GM19328 (cell line): ENCODE measurements at regions not wholly inside any gene's neighbourhood (a gene's known extent, or its start where the extent isn't known, plus 50 kb on each side); places are given as distances from the start of the nearest gene placed in this dataset.

ENCODE experiments used
- ATAC-seq: cut with Tn5 transposase; IDR thresholded peaks from one replicate; pipeline ENCODE4 v1.9.1; 2021; ENCODE audit warnings: mild to moderate bottlenecking, moderate library complexity; ENCODE audit not compliant: unreplicated experiment

DNA sequence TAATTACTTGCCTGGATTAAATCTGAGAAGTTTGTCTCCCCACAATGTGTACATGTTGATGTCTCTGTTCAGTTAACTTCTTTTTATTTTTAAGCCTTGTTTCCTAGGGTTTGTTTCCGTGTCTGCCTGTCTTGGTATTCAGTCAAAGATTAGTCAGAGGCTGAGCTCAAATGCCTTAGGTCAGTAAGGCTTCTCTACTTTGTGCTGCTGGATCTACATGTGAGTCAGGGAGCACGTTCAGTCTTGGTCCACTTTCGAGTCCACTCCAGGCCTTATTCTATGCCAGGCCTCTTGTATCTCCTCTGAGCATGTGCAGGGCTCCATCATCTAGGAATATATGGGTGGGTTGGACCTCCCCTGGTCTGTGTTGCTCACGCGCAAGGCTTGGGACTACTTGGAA is 93.3 kb upstream of the FZD8 start:
- no peak for ATAC-seq

DNA sequence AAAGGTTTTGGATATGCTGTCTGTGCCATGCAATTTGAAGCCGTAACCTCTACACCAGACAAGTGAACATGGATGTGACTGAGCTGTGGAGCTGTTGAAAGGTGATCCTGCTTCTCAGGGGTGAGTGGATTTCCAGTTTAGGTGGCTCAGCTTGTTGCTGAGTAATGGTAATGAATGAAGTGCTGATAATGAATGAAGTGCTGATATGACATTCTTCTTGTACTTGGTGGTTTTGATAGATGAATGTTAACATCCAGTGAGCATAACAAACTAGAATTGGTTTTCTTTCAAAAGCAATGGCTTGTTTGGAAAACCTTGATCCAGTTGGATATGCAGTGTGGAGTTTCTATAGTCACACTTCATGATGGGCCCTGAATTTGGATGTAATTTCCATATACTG is 89.7 kb upstream of the FZD8 start:
- ATAC-seq, result no peak

DNA sequence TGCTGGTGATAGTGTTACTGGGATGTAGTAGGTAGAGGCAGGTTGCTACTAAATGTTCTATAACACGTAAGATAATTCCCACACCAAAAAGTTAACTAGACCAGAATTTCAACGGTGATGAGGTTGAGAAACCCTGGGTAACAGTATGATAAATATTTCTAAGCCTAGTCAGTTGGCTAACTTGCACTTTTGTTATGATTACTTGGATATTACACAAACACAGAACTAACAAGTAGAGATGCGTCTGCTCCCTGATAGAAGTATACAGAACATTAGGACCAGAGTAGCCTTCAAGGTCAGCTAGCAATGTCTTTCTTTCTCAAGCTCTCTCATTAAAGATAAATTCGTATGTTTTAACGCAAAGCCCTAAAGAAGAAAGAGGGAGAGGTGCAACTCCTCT is 86.2 kb upstream of the FZD8 start:
- no peak for ATAC-seq

DNA sequence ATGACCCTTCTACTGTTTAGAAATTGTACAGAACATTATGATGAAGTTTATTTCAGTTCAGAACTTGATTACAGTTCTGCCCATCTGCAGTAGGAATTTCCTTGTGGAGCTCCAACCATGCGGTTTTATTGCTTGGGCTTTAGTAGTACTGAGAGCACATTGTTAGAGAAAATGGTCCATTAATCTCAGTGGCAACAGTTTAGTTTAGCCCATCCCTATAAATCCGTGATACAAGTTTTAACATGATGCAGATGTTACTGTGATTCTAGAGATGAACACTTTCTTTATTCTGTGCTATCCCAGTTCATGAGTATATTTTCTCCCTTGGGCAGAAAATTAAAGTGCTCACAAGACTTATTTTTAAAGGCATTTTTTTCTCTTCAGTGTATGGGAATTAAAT is 84.8 kb upstream of the FZD8 start:
- ATAC-seq, result no peak

DNA sequence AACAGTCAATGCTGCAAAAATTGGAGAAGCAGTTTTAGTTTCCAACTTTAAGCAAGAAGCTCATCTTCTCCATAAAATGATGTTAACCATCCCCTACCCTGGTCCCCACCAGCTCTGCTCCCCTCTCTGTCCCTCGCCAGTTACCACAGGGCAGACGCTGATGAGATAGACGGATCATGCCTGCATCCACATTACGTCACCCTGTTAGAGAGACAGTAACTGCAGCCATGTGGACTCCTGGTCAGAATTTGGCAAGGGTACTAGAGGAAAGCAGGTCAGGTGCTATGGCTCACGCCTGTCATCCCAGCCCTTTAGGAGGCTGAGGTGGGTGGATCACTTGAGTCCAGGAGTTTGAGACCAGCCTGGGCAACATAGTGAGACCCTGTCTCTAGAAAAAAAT is 81.9 kb upstream of the FZD8 start:
- no peak for ATAC-seq

DNA sequence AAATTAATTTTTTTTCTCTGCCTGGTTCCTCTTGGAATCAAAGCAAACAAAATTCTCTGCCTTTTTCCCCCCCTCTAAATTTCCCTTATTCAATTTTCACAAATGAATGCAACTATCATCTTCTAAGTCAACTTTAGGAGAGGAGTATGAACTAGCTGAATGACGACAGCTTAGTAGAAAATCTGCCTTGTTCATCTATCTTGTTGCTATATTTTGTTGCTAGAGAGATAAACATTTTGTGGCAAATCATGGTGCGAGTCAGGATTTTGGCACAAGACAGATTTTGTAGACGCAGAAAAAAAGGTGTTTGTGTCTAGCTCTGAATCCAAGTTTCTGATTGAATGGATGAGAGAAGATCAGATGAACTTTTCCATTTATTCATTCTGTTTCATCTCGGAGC is 81.0 kb upstream of the FZD8 start:
- no peak for ATAC-seq

DNA sequence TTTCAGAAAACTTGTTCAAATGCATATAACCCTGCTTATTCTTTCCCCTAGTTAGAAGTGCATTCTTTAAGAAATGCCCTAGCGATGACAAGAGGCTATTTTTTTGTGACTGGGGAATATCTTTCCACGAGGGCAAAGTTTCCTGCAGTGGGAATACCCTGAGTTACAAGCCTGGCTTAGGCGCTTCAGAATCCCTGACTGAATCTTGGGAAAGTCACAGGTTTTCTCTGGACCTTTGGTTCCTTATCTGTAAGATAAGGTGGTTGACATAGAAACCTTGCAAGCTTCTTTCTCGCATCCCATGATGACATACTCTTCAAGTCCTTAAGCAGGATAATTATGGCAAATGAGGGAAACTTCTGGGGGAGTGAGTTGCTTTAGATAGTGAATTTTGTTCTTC is 80.5 kb upstream of the FZD8 start:
- no peak for ATAC-seq

DNA sequence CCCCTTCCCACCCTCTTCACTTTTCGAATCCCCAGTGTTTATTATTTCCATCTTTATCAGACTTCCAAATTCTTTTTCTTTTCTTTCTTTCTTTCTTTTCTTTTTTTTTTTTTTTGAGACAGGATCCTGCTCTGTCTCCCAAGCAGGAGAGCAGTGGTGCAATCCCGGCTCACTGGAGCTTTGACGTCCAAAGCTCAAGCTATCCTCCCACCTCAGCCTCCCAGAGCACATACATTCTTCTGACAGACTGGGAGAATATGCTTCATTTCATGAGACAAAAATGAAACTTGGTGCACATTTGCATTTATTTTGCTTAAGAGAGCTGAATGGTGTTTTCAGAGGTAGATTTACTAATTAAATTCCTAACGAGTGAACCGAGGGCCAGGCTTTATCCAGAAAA is 80.1 kb upstream of the FZD8 start:
- no peak for ATAC-seq

DNA sequence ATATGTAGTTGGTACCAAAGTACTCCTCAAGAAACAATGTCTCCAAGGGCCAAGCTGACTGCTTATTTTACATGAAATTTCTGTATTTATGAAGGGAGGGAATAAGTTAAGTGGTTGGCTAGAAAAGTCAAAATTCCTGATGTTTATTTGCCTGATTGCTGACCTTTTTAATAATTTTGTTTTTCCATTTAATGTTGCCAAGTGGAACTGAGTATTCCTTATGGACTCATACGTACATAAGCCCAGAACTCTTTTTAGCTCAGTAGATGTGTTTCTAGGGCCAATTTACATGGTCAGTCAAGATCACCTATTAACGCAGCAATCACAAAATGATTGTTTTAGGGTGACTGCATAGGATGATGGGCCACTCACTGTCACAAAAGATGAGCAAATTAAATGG is 78.3 kb upstream of the FZD8 start:
- ATAC-seq, result no peak

DNA sequence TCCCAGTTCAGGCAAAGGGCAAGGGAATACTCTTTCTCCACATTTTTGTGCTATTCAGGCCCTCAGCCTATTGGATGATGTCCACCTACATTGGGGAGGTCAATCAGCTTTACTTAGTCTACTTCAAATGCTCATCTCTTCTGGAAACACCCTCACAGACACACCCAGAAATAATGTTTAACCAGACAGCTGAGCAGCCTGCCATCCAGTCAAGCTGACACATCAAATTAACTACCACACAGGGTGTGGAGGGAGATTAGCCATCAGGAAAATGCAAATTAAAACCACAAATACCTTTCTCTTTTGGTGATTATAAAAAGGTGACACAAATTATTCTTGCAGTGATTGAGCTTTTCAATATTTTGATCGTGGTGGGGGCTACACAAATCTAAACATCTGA is 74.7 kb upstream of the FZD8 start:
- no peak for ATAC-seq

DNA sequence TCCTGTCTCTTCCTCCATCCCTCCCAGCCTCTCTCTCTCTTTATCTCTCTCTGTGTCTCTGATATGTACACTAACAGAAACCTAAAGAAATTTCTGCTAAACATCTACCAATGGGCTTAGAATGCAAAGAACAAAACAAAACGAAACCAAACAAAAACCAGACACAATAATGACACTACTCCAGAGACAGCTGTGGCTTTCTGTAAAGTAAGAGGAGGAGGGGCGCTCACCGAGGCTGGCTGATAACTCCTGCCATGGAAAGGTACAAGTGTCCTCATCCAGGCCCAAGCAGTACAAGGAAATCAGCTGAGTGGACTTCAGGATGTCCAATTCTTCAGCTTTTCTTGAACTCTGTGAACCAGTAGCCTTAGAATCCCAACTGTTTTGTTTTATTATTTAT is 70.4 kb upstream of the FZD8 start:
- ATAC-seq, result no peak

DNA sequence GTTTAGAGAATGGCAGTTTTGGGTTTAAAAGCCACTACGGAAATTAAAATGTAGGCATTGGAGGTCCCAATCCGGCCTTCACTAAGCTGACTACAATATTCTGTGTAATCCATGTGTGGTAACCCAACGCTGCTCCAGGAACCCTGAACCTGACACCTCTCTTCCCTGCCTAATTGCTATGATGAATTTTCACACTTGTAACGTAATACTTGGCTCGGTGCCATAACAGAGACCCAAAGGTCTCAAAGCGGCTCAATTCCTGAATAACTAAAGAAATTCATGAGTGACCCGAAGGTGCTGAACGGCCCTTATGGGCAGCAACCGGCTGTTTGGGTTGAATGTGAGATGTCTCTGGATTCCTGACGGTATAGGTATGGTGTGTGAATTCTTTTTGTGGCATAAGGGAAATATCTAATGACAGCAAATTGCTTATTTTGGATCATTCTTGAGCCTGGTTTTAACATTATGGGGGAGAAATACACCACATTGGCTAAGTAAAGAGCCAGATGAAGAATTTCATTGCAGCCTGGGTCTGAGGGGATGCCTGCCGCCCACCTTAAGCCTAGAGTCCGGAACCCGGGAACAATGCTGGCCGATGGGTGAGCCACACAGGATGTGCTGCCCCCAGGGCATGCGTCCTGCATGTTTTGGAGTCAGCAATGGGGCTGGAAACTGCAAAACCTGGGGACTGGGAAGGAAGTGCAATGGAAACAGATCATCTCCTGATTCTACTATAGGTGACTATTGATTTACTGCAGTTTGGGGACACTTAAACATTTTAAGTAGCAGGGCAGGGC is 69.7 kb upstream of the FZD8 start:
- no peak for ATAC-seq

DNA sequence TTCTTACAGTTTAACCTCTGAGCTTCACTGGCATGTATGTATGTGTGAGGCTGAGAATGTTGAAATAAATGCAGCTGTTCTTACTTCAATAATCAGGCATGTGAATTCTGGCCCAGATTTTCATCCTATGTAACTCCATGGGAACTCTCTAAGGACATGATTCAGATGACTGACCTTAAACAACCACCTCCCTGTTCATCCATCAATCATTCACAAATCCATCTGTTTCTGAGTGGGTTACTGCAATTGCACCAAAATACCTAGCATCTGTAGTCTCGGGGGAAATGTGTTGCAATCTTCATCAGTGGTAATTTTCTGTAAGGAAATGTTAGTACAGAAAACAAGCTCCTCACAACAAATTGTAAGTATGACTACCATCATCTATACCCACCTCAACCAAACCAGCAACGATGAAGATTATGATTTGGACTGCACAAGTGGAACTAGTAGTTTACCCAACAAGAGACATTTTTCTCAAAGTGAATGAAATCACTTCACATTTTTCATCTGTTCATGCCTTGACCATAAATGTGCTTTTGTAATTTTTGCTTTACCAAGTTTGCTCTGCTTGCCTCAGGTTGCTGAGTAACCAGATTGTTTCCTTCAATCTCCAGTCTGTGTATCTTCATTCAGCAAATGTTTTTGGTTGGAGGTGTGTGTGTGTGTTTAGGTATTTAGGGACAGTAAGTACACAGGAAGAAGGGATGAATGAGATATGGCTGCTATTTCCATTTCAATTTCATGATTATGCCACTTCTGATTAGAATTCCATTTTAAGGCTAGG is 65.7 kb upstream of the FZD8 start:
- no peak for ATAC-seq

DNA sequence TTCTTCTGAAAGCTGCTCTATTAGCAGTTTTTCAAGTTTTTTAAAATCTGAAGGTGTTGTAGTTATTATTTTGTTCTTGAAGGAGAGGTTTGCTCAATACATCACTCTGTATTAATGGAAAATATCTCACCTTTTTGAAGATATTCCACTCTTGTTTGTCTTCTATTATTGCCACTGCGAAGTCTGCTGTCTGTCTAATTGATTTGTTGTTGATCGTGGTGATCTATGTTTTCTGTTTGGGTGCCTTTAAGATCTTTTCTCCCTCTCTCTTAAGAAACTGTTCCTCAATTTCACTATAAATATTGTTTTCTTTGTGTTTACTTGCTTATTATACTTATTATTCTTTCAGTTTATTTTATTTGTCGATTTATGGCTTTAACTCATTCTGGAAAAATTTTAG is 64.9 kb upstream of the FZD8 start:
- ATAC-seq, result no peak

DNA sequence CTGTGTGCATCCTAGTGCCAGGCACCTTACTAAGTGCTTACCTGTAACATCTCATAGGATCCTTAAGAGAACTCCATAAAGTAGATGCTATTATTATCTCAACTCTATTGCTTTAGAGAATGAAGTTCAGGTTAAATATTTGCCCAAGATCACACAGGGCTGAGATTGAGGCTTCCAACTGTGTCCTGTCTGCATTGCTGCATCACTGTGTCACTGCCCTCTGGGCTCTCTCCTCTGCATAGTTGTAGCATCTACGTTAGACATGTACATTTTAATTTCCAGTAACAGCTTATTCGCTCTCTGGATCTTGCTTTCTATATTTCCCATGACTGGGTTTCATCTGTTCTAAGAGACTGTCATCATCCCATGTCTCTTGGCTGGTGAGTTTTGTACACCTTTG is 63.6 kb upstream of the FZD8 start:
- ATAC-seq, result no peak

DNA sequence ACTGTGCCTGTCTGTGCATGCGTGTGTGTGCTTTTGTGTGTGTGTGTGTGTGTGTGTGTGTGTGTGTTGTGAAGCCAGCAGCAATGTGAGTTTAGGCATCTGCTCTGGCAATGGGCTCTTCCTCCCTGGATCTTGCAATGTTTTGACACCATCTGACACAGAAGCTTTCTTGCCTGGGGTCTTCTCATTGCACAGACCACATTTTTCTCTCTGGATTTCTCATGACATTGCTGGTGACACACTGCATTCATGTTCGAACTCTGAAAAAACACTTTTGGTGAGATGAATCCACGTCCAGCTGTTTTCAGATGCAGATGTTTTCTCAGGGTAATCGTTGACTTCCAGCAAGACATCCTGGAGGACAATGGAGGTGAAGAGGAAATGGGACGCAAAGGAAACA is 63.0 kb upstream of the FZD8 start:
- ATAC-seq, result no peak

DNA sequence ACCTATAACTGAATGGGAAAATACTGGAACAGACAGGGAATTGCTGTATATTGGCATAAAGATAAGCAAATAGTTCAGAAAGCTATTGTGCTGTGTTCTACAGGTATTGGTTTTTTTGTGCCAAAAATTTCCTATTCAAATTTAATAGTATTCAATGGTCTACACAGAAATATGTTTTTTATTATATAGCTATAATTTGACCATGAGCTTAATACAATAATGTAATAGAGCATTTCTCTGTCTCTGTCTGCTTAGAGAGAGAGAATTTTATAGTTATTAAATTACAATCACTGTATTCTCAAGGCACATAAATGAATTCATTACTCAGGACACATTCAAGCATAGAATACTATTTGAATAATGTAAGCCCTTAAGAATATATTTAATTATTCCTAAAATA is 62.3 kb upstream of the FZD8 start:
- ATAC-seq, result no peak

DNA sequence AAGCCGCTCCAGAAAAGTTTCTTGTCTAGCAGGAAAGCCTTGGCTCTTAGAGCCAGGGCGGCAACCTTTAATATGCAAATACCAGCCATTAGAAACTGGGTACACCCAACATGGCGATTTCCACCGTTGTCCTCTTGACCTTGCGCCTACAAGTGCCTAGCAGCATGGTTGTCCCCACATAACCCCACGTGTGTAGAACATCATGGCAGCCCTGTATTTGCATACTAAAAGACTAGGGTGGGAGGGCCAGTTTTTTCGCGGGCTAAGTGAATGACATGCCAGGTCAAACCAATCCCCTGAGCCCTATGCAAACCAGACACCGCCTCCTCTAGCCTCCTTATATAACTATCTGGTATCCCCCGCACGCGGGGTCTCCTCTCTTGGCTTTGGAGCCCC is 58.4 kb upstream of the FZD8 start:
- no peak for ATAC-seq

DNA sequence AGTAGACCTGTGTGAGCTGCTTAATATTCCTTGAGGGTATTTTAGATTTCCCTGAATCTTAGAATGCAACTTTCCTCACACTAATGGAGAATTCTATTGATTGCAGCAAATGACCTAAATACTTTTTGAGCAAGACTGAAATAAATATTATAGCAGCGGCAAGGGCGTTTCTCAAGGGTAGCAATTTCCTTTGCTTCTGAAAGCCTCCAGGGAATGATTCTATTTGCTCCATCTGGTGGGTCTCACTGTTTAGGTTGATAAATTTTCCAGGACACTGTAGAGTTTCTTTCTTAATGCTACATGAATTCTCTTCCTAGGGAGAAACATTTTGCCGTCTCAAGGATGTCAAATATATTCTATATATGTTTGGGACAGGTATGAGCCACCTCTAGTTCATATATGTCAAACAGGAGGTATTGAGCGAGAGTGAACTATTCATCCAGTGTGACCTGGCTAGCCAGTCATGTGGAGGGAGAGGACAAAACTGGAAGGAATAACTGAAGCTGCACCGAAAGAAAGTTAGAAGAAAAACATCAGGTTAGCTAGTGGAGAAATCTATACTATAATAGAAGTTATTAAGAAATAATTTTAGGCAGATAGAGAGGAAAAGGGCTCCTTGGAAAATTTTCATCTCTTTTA is 57.9 kb upstream of the FZD8 start:
- no peak for ATAC-seq

DNA sequence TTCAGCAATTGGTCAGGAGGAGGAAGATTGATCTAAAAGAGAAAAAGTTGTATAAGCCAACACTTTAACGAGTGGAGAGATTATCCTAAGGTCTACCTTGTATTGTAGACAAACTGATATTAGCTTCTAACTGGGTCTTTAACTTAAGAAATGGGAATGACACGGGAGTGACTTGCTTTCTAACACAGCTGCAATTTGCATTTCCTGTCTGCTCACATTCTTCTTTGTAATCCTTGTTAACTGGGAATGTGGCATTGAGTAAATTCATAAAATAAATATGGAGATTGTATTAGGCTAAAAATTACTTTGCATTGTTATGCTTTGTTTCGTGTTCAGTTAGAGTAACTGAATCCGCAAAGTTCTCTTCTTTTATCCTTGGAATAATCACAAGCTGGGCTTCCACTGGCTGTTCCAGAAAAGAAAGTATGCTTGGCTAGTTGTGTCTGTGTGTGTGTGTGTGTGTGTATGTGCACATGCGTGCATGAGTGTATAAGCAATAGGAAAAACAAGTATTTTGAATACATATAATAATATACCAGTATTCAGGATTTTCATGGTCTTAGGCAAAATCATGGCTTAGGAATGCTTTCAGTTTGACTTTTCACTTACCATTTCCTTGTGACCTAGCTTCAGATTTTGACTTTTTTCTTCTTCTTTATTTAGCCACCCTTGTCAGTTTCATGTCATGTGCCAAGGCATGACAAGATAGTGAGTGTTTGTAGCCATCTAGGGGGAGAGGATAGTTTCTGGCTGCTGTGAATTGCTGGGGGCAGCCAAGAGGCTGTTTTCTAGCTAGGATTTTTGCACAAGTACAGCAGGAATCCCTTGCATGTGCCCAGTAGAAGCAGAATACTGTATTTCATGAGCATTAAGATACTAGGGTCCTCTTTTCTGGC is 54.5 kb upstream of the FZD8 start:
- ATAC-seq, result no peak

DNA sequence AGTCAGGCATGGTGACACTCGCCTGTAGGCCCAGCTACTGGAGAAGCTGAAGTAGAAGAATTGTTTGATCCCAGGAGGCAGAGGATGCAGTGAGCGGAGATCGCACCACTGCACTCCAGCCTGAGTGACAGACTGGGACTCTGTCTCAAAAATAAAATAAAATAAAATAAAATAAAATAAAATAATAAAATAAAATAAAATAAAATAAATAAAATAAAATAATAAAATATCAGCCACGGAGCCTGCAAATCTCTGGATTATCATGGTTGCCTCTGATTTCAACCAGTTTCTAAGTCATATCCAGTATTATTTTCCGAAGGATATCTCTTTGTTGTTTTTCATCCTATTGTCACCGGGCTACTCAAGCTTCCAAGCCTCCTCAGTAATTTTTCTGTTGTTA is 51.7 kb upstream of the FZD8 start:
- no peak for ATAC-seq
